ENCODE measurements at regions not wholly inside any gene's neighbourhood (a gene's known extent, or its start where the extent isn't known, plus 50 kb on each side); places are given as distances from the start of the nearest gene placed in this dataset.

GRCh38 chr18:29616867-29617266, 1425.7 kb downstream of the DSC3 start:
- in situ Hi-C loops (cut with HindIII; ENCODE audit: low sequenced_read_pairs): no loop called here
- no peak for DNase-seq (ENCODE audit: low spot score)

GRCh38 chr18:29608982-29609381, 1432.1 kb upstream of the CDH2 start:
- in situ Hi-C loops (cut with HindIII; ENCODE audit: low sequenced_read_pairs): no loop called here
- no peak for DNase-seq (ENCODE audit: low spot score)

- in situ Hi-C loops (cut with HindIII; ENCODE audit: low sequenced_read_pairs): no loop called here
- no peak for DNase-seq (ENCODE audit: low spot score)
Measured at GRCh38 chr18:29605365-29605764, 1428.4 kb upstream of the CDH2 start.

GRCh38 chr18:29596959-29597358, 1420.0 kb upstream of the CDH2 start:
- in situ Hi-C loops (cut with HindIII; ENCODE audit: low sequenced_read_pairs): no loop called here
- DNase-seq (ENCODE audit: low spot score): no peak

- in situ Hi-C loops (cut with HindIII; ENCODE audit: low sequenced_read_pairs): no loop called here
- DNase-seq (ENCODE audit: low spot score): no peak
Measured at GRCh38 chr18:29594493-29594892, 1417.6 kb upstream of the CDH2 start.

- DNase-seq (ENCODE audit: low spot score): no peak
- in situ Hi-C loops (cut with HindIII; ENCODE audit: low sequenced_read_pairs): no loop called here
Measured at GRCh38 chr18:29588446-29589100, 1411.6 kb upstream of the CDH2 start.

- DNase-seq (ENCODE audit: low spot score): no peak
- in situ Hi-C loops (cut with HindIII; ENCODE audit: low sequenced_read_pairs): no loop called here
Measured at GRCh38 chr18:29586210-29586609, 1409.3 kb upstream of the CDH2 start.

GRCh38 chr18:29560270-29560669, 1383.3 kb upstream of the CDH2 start:
- in situ Hi-C loops (cut with HindIII; ENCODE audit: low sequenced_read_pairs): no loop called here

GRCh38 chr18:29556070-29556469, 1379.1 kb upstream of the CDH2 start:
- no peak for DNase-seq (ENCODE audit: low spot score)
- in situ Hi-C loops (cut with HindIII; ENCODE audit: low sequenced_read_pairs): no loop called here

More at GRCh38 chr18:29560270-29560669, 1383.3 kb upstream of the CDH2 start:
- DNase-seq (ENCODE audit: low spot score): no peak

- in situ Hi-C loops (cut with HindIII; ENCODE audit: low sequenced_read_pairs): no loop called here
- no peak for DNase-seq (ENCODE audit: low spot score)
Measured at GRCh38 chr18:29549759-29550158, 1372.8 kb upstream of the CDH2 start.

- in situ Hi-C loops (cut with HindIII; ENCODE audit: low sequenced_read_pairs): no loop called here
- no peak for DNase-seq (ENCODE audit: low spot score)
Measured at GRCh38 chr18:29547626-29548025, 1370.7 kb upstream of the CDH2 start.

GRCh38 chr18:29540548-29540947, 1363.6 kb upstream of the CDH2 start:
- no peak for DNase-seq (ENCODE audit: low spot score)
- in situ Hi-C loops (cut with HindIII; ENCODE audit: low sequenced_read_pairs): no loop called here

- in situ Hi-C loops (cut with HindIII; ENCODE audit: low sequenced_read_pairs): no loop called here
Measured at GRCh38 chr18:29531746-29532145, 1354.8 kb upstream of the CDH2 start.

GRCh38 chr18:29523371-29523770, 1346.4 kb upstream of the CDH2 start:
- no peak for DNase-seq (ENCODE audit: low spot score)
- in situ Hi-C loops (cut with HindIII; ENCODE audit: low sequenced_read_pairs): no loop called here

More at GRCh38 chr18:29531746-29532145, 1354.8 kb upstream of the CDH2 start:
- no peak for DNase-seq (ENCODE audit: low spot score)

- no peak for DNase-seq (ENCODE audit: low spot score)
- in situ Hi-C loops (cut with HindIII; ENCODE audit: low sequenced_read_pairs): no loop called here
Measured at GRCh38 chr18:29512761-29513160, 1335.8 kb upstream of the CDH2 start.

- in situ Hi-C loops (cut with HindIII; ENCODE audit: low sequenced_read_pairs): no loop called here
- DNase-seq (ENCODE audit: low spot score): no peak
Measured at GRCh38 chr18:29512203-29512602, 1335.3 kb upstream of the CDH2 start.

- in situ Hi-C loops (cut with HindIII; ENCODE audit: low sequenced_read_pairs): no loop called here
- DNase-seq (ENCODE audit: low spot score): no peak
Measured at GRCh38 chr18:29501952-29502351, 1325.0 kb upstream of the CDH2 start.

- no peak for DNase-seq (ENCODE audit: low spot score)
- in situ Hi-C loops (cut with HindIII; ENCODE audit: low sequenced_read_pairs): no loop called here
Measured at GRCh38 chr18:29496152-29496680, 1319.3 kb upstream of the CDH2 start.

- no peak for DNase-seq (ENCODE audit: low spot score)
- in situ Hi-C loops (cut with HindIII; ENCODE audit: low sequenced_read_pairs): no loop called here
Measured at GRCh38 chr18:29494371-29494770, 1317.4 kb upstream of the CDH2 start.

GRCh38 chr18:29491907-29492306, 1315.0 kb upstream of the CDH2 start:
- in situ Hi-C loops (cut with HindIII; ENCODE audit: low sequenced_read_pairs): no loop called here
- DNase-seq (ENCODE audit: low spot score): no peak

GRCh38 chr18:29488617-29489016, 1311.7 kb upstream of the CDH2 start:
- DNase-seq (ENCODE audit: low spot score): no peak
- in situ Hi-C loops (cut with HindIII; ENCODE audit: low sequenced_read_pairs): no loop called here

Measured in G401 (cell line).